Muscle layer of duodenum (tissue), 2 donors: ENCODE measurements at regions not wholly inside any gene's neighbourhood (a gene's known extent, or its start where the extent isn't known, plus 50 kb on each side); places are given as distances from the start of the nearest gene placed in this dataset.
"Not testable (repeated sequence)": the region's sequence is repeated elsewhere in the genome, so short reads cannot be mapped to it uniquely, and the experiment has no call there.

Source experiments
- H3K27ac ChIP-seq: one replicate; pipeline ENCODE4 v1.7.0; 2013; ENCODE audit warnings: mild to moderate bottlenecking, low read length
- H3K27me3 ChIP-seq: one replicate; pipeline ENCODE4 v1.7.0; 2013; ENCODE audit warnings: low read depth, mild to moderate bottlenecking, control low read depth, low read length
- H3K36me3 ChIP-seq, 2 donors: one replicate each; pipeline ENCODE4 v1.7.0; 2013; ENCODE audit warnings: low read length in 2 of 2, control low read depth in 1 of 2, mild to moderate bottlenecking in 1 of 2; ENCODE audit not compliant: insufficient read depth in 2 of 2, control insufficient read depth in 1 of 2
- H3K4me1 ChIP-seq, 2 donors: one replicate each; pipeline ENCODE4 v1.7.0; 2013; ENCODE audit warnings: low read length in 2 of 2, mild to moderate bottlenecking in 2 of 2, control low read depth in 1 of 2, moderate library complexity in 1 of 2; ENCODE audit not compliant: insufficient read depth in 2 of 2, control insufficient read depth in 1 of 2
- H3K4me3 ChIP-seq, 2 donors: one replicate each; pipeline ENCODE4 v1.7.0; 2013; ENCODE audit warnings: low read length in 2 of 2, low read depth in 1 of 2, mild to moderate bottlenecking in 1 of 2
- H3K9me3 ChIP-seq, 2 donors: one replicate each; pipeline ENCODE4 v1.7.0; 2013; ENCODE audit warnings: low read length in 2 of 2, control low read depth in 1 of 2, mild to moderate bottlenecking in 1 of 2; ENCODE audit not compliant: control insufficient read depth in 1 of 2
- donor health status: healthy.

DNA sequence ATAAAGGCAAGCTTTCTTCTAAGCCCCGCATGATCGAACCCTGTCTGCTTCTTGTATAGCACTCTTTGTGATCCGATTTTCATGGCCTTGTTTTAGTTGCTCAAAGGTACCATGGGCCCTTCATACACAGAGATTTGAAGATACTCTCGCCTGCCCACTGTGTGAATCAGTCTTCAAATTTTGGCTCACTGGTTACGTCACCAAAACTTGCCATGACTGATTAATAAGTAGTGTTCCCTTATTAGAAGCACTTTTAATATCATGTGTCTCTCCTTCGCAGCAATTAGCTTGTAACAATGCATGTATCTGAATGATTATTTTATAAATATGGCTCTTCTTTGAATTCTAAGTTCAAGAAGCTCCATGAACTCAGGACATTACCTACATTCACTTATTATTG is 880.5 kb downstream of the STPG2 start:
- H3K4me1 ChIP-seq, result no peaks in the 10 kb centered on the region
- no peak overlapping the region for H3K4me3 ChIP-seq
- H3K27ac ChIP-seq, result no peak overlapping the region
- H3K36me3 ChIP-seq, result no peaks in the 10 kb centered on the region
- H3K27me3 ChIP-seq, result no peaks in the 10 kb centered on the region
- H3K9me3 ChIP-seq, result no peaks in the 10 kb centered on the region

GRCh38 chr4:97270051-97270450 is 873.2 kb downstream of the STPG2 start:
- Histone ChIP-seq H3K36me3 (no peaks in the 10 kb centered on the region), H3K9me3 (no peaks in the 10 kb centered on the region), H3K4me1 (no peaks in the 10 kb centered on the region), H3K4me3 (no peak overlapping the region), H3K27ac (no peak overlapping the region), H3K27me3 (no peaks in the 10 kb centered on the region)

GRCh38 chr4:97279391-97279790 is 863.9 kb downstream of the STPG2 start:
- no peaks in the 10 kb centered on the region for H3K27me3 ChIP-seq
- no peaks in the 10 kb centered on the region for H3K36me3 ChIP-seq
- no peak overlapping the region for H3K4me3 ChIP-seq
- no peak overlapping the region for H3K27ac ChIP-seq
- peaks cover 0 to 2% of the 10 kb centered on the region in 2 donors for H3K9me3 ChIP-seq
- no peaks in the 10 kb centered on the region for H3K4me1 ChIP-seq

GRCh38 chr4:97300561-97300960 is 842.7 kb downstream of the STPG2 start:
- H3K9me3 ChIP-seq, result peaks cover 0 to 19% of the 10 kb centered on the region in 2 donors
- no peaks in the 10 kb centered on the region for H3K4me1 ChIP-seq
- H3K36me3 ChIP-seq, result no peaks in the 10 kb centered on the region
- H3K4me3 ChIP-seq, result no peak overlapping the region
- no peaks in the 10 kb centered on the region for H3K27me3 ChIP-seq
- H3K27ac ChIP-seq, result no peak overlapping the region

- no peak overlapping the region for H3K27ac ChIP-seq
- no peaks in the 10 kb centered on the region for H3K27me3 ChIP-seq
- H3K4me1 ChIP-seq, result no peaks in the 10 kb centered on the region
- H3K4me3 ChIP-seq, result no peak overlapping the region
- no peaks in the 10 kb centered on the region for H3K36me3 ChIP-seq
- peaks cover 0 to 10% of the 10 kb centered on the region in 2 donors for H3K9me3 ChIP-seq
These were observed 837.9 kb downstream of the STPG2 start for GRCh38 chr4:97305351-97305750.

- Histone ChIP-seq H3K9me3 (no peaks in the 10 kb centered on the region), H3K36me3 (no peaks in the 10 kb centered on the region), H3K4me1 (no peaks in the 10 kb centered on the region), H3K4me3 (no peak overlapping the region), H3K27me3 (no peaks in the 10 kb centered on the region), H3K27ac (no peak overlapping the region)
These were observed 834.2 kb downstream of the STPG2 start for GRCh38 chr4:97309121-97309520.

DNA sequence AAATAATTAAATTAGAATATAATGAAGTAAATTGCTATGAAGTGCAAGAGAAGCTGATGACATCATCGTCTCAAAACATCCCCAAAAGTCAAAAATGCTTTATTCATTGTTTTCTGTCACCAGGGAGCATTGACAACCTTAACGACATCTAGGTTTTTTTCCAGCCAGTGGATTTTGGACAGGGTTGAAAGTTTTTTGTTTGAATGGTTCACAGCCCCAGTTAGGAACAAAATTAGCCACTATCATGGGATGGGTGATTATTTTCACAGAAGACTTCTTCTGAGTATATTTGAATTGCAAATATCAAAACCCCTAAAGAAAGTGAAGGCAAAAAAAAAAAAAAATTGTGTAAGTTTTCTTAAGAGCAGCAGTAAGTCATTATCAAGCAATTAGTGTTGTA is 826.1 kb downstream of the STPG2 start:
- H3K27me3 ChIP-seq, result no peaks in the 10 kb centered on the region
- no peak overlapping the region for H3K4me3 ChIP-seq
- H3K4me1 ChIP-seq, result no peaks in the 10 kb centered on the region
- no peak overlapping the region for H3K27ac ChIP-seq
- H3K36me3 ChIP-seq, result no peaks in the 10 kb centered on the region
- H3K9me3 ChIP-seq, result no peaks in the 10 kb centered on the region

- Histone ChIP-seq H3K36me3 (no peaks in the 10 kb centered on the region), H3K27me3 (no peaks in the 10 kb centered on the region), H3K4me3 (no peak overlapping the region)
These were observed 825.6 kb downstream of the STPG2 start for GRCh38 chr4:97317671-97318070.

GRCh38 chr4:97325751-97326150 is 817.5 kb downstream of the STPG2 start:
- H3K27me3 ChIP-seq, H3K36me3 ChIP-seq, H3K27ac ChIP-seq, H3K4me3 ChIP-seq, H3K9me3 ChIP-seq, H3K4me1 ChIP-seq: not testable (repeated sequence)

More at GRCh38 chr4:97317671-97318070, 825.6 kb downstream of the STPG2 start:
- H3K9me3 ChIP-seq, result no peaks in the 10 kb centered on the region
- H3K27ac ChIP-seq, result no peak overlapping the region
- no peaks in the 10 kb centered on the region for H3K4me1 ChIP-seq

GRCh38 chr4:97330917-97331316 is 812.4 kb downstream of the STPG2 start:
- no peaks in the 10 kb centered on the region for H3K27me3 ChIP-seq
- H3K27ac ChIP-seq, result no peak overlapping the region
- H3K9me3 ChIP-seq, result peaks cover 0 to 2% of the 10 kb centered on the region in 2 donors
- H3K4me3 ChIP-seq, result no peak overlapping the region
- no peaks in the 10 kb centered on the region for H3K36me3 ChIP-seq
- H3K4me1 ChIP-seq, result no peaks in the 10 kb centered on the region

DNA sequence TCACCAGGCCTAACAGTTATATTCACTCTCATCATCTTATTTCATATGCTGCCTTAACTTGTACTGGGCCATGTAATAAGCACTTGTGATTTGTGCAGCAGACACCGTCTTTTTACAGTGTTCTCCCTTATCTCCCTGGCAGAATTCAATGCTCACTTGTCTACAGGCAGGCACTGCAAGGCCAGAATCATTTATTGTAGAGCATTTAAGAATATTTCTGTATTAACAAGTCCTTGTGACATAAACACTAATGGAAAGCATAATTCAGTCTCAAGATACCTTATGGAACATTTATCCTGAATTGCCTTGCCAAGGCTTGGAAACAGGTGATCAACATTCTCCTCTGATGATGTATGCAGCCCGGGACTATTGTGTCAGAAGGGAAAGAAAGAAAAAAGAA is 808.9 kb downstream of the STPG2 start:
- H3K27me3 ChIP-seq, result no peaks in the 10 kb centered on the region
- H3K9me3 ChIP-seq, result peaks cover 0 to 10% of the 10 kb centered on the region in 2 donors
- H3K27ac ChIP-seq, result no peak overlapping the region
- no peaks in the 10 kb centered on the region for H3K4me1 ChIP-seq
- no peaks in the 10 kb centered on the region for H3K36me3 ChIP-seq
- H3K4me3 ChIP-seq, result no peak overlapping the region

DNA sequence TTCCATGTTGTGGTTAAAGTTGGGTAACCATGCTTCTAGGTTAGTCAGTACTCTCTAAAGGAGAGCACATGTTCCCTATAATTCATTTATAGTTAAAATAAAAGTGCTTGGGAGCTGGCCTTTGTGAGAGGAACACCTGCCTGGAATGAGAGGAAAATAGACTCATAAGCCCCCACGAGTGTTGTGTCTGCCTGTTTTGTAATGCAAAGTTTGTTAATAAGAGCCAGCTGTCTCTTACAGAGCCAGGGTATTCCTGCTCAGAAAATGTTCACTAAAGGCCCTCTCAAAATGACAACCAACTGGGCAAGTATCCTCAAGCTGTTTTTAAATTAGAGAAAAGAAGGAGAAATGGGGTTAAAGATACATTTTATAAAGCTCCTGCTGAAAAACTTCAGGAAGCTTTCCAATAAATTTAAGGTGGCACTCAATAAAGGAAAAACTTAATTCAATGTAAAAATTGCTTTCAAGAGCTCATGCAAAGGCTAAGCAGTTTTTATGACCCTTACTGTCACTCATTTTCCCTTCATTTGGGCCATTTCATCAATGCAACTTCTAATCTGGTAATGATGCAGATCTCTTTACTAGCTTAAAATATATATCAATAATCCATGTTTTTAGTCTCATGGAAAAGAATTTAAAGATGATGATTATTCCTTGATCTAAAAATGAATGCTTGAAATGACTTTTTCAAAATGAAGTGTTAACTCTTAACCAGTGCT is 793.6 kb downstream of the STPG2 start:
- Histone ChIP-seq H3K9me3 (no peaks in the 10 kb centered on the region), H3K36me3 (no peaks in the 10 kb centered on the region), H3K4me1 (no peaks in the 10 kb centered on the region), H3K4me3 (no peak overlapping the region), H3K27ac (no peak overlapping the region), H3K27me3 (no peaks in the 10 kb centered on the region)
